ENCODE measurements at regions not wholly inside any gene's neighbourhood (a gene's known extent, or its start where the extent isn't known, plus 50 kb on each side); places are given as distances from the start of the nearest gene placed in this dataset.
A peak's percentile ranks its signal among the peaks of the same experiment; 100 is the strongest.

DNA sequence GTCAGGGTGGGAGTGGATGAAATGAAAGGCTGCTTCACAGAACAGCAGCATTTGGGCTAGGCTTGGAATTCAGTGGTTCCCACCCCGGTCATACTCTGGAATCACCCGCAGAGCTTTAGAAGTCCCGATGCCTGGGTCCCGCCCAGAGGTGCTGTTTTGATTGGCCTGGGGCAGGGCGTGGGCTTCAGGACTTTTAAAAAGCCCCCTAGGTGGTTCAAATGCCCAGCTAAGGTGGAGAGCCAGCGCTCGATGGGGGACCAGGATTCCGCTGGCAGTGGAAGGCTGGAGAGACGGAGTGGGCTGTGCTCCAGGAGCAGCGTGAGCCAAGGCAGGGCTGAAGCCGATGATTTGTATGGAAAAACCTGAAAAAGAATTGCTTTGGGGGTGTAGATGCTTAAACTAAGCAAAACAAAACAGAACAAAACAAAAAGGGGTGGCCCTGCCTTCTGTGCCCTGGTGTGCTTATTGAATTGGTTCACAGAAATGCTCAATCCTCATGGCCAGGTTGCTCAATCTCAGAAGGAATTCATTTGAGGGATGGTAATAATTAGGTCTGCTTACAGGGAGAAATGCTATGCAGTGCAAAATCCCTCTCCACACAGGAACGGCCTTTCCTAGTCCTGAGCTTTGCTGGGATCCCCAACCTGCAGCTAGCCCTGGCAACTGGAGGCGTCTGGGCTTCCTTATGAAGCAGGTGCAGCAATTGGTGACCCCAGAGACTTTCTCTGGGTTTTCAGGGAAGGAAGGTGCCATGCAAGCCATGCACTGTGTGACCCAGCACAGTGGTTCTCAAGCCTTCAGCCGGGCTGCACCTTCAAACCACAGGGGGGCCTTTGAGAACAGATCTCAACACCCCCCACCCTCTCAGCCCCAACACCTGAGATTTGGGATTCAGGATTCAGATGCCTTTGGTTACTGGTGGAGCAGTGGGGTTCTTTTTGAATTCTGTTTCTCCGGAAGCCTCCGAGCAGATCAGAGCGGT is 174.0 kb upstream of the ZNF618 start:
- Histone ChIP-seq H3K4me3 (no peak overlapping the region), H3K4me1 (ENCODE audit: insufficient read depth) (peaks cover 15% of the 10 kb centered on the region), H3K79me2 (no peaks in the 10 kb centered on the region), H3K36me3 (replicated peaks; ENCODE audit: insufficient read depth, low read depth) (no peaks in the 10 kb centered on the region), H3K4me2 (no peak overlapping the region), H3K27ac (no peak overlapping the region), H3K9me3 (ENCODE audit: low read depth) (no peaks in the 10 kb centered on the region), H3K27me3 (no peaks in the 10 kb centered on the region), H2AFZ (no peak overlapping the region), H3K9me2 (replicated peaks; ENCODE audit: insufficient read depth) (no peaks in the 10 kb centered on the region), H4K20me1 (ENCODE audit: insufficient read depth, poor library complexity, severe bottlenecking) (no peaks in the 10 kb centered on the region)
- TF ChIP-seq EZH2 (IDR thresholded peaks at IDR 0.05; ENCODE audit: borderline replicate concordance) (no peak), EZH2phosphoT487 (IDR thresholded peaks at IDR 0.05; ENCODE audit: low read depth, severe bottlenecking, unreplicated experiment) (no peak), CTCF (IDR thresholded peaks at IDR 0.05; ENCODE audit: poor library complexity) (no peak)
- no peak for DNase-seq (ENCODE audit: low spot score)
- WGBS (ENCODE audit: low lambda C conversion rate, missing lambda C conversion rate): 75% methylated on average over 17 of the region's 17 CpGs

DNA sequence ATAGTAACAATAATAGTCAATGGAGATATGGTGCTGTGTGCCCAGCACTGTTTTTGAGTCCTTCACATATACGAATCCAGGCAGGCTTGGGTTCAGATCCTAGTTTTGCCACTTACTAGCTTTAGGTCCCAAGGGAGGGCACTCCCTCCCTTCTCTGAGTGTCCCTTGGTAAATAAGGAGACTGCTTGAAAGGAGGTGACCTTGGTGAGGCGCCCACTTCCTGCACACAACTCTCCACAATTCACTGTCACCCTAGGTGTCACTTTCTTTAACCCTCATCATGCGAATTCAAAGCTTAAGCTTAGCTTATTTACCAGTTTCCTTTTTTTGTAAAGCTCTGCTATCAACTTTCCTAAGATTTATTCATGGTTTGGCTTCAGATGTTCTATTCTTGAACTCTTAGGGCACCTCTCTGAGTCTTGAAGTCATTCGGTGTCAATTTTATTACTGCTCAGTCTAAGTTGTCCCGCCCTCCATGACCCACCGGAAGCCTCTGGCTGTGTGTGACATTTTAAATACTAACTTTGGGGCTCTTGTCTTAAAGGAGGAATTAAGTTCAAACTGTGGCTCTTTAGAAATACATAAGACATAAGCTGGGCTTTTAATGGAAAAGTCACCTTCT is 170.7 kb upstream of the ZNF618 start:
- H4K20me1 ChIP-seq (ENCODE audit: insufficient read depth, poor library complexity, severe bottlenecking): no peaks in the 10 kb centered on the region
- 66% methylated on average over 6 of the region's 6 CpGs for WGBS (ENCODE audit: low lambda C conversion rate, missing lambda C conversion rate)

GRCh38 chr9:113705928-113706519 is 170.1 kb upstream of the ZNF618 start:
- H2AFZ ChIP-seq: no peak overlapping the region
- H3K4me3 ChIP-seq: no peak overlapping the region
- peak overlapping the region; percentile 66 for H3K27ac ChIP-seq
- H3K79me2 ChIP-seq: no peaks in the 10 kb centered on the region
- WGBS (ENCODE audit: low lambda C conversion rate, missing lambda C conversion rate): 33% methylated on average over 2 of the region's 2 CpGs
- peaks cover 15% of the 10 kb centered on the region for H3K4me1 ChIP-seq (ENCODE audit: insufficient read depth)
- no peaks in the 10 kb centered on the region for H3K9me2 ChIP-seq (replicated peaks; ENCODE audit: insufficient read depth)
- no peaks in the 10 kb centered on the region for H3K27me3 ChIP-seq
- no peaks in the 10 kb centered on the region for H4K20me1 ChIP-seq (ENCODE audit: insufficient read depth, poor library complexity, severe bottlenecking)
- no peaks in the 10 kb centered on the region for H3K36me3 ChIP-seq (replicated peaks; ENCODE audit: insufficient read depth, low read depth)
- no peaks in the 10 kb centered on the region for H3K9me3 ChIP-seq (ENCODE audit: low read depth)
- no peak for TF ChIP-seq CTCF (IDR thresholded peaks at IDR 0.05; ENCODE audit: poor library complexity)
- no peak for TF ChIP-seq EZH2phosphoT487 (IDR thresholded peaks at IDR 0.05; ENCODE audit: low read depth, severe bottlenecking, unreplicated experiment)
- TF ChIP-seq EZH2 (IDR thresholded peaks at IDR 0.05; ENCODE audit: borderline replicate concordance): no peak
- peak; percentile 24 for DNase-seq (ENCODE audit: low spot score)
- H3K4me2 ChIP-seq: peak overlapping the region; percentile 24

More for the DNA sequence above, 170.7 kb upstream of the ZNF618 start:
- Histone ChIP-seq H3K4me1 (ENCODE audit: insufficient read depth) (peaks cover 15% of the 10 kb centered on the region), H3K27ac (peak overlapping the region; percentile 66), H3K4me2 (peak overlapping the region; percentile 24), H3K36me3 (replicated peaks; ENCODE audit: insufficient read depth, low read depth) (no peaks in the 10 kb centered on the region), H3K79me2 (no peaks in the 10 kb centered on the region), H3K27me3 (no peaks in the 10 kb centered on the region), H2AFZ (no peak overlapping the region), H3K9me2 (replicated peaks; ENCODE audit: insufficient read depth) (no peaks in the 10 kb centered on the region), H3K9me3 (ENCODE audit: low read depth) (no peaks in the 10 kb centered on the region), H3K4me3 (no peak overlapping the region)
- no peak for DNase-seq (ENCODE audit: low spot score)
- TF ChIP-seq EZH2phosphoT487 (IDR thresholded peaks at IDR 0.05; ENCODE audit: low read depth, severe bottlenecking, unreplicated experiment): no peak
- TF ChIP-seq CTCF (IDR thresholded peaks at IDR 0.05; ENCODE audit: poor library complexity): no peak
- TF ChIP-seq EZH2 (IDR thresholded peaks at IDR 0.05; ENCODE audit: borderline replicate concordance): no peak

Data from hepatocyte (in vitro differentiated cells).